B cell (primary cell): ENCODE measurements at regions not wholly inside any gene's neighbourhood (a gene's known extent, or its start where the extent isn't known, plus 50 kb on each side); places are given as distances from the start of the nearest gene placed in this dataset.

Source experiments
- ATAC-seq: fragments of 200-7000 bp; cut with Tn5 transposase; one replicate; pipeline ENCODE4 v1.10.0; 2021; ENCODE audit warnings: low read depth, mild to moderate bottlenecking, moderate number of reproducible peaks, moderate library complexity
- CTCF ChIA-PET: fragments of 350-600 bp; sonication (Branson Sonifier 250); formaldehyde crosslinking; loops from one replicate; lab custom pipeline; 2021; ENCODE audit warnings: antibody characterized with exemption, inconsistent platforms; lab: Charles Lee
- POLR2A ChIA-PET: fragments of 350-600 bp; sonication (Branson Sonifier 250); formaldehyde crosslinking; loops from one replicate; lab custom pipeline; 2021; ENCODE audit warnings: antibody characterized with exemption; lab: Charles Lee
- DNase-seq: peaks from one replicate; pipeline ENCODE4 v3.0.0; 2013
- H2AFZ ChIP-seq: 2 replicates; pipeline ENCODE4 v1.6.1; 2012; ENCODE audit warnings: mild to moderate bottlenecking, low read depth, low read length; ENCODE audit not compliant: insufficient read depth, poor library complexity, severe bottlenecking
- H3K27ac ChIP-seq, 2 donors: 1 replicate in 1 of 2; 2 replicates in 1 of 2; pipeline ENCODE4 v1.5.1; 2012 to 2013; ENCODE audit warnings: low read length in 2 of 2, mild to moderate bottlenecking in 2 of 2, moderate library complexity in 1 of 2
- H3K27me3 ChIP-seq, 4 experiments: fragments of 200-600 bp in 1 of 4; sonication (generic) in 1 of 4; replicated peaks in 1 of 4; 1 replicate in 2 of 4; 2 replicates in 2 of 4; pipeline versions ENCODE4 v1.6.1 to v1.7.0; 2013 to 2016; ENCODE audit warnings: low read length in 3 of 4, mild to moderate bottlenecking in 2 of 4, mixed read lengths in 1 of 4, moderate library complexity in 1 of 4; ENCODE audit not compliant: insufficient read depth in 4 of 4, control insufficient read depth in 3 of 4; ENCODE audit errors: control extremely low read depth in 1 of 4
- H3K36me3 ChIP-seq, 2 experiments: replicated peaks in 1 of 2; 1 replicate in 1 of 2; 2 replicates in 1 of 2; pipeline versions ENCODE4 v1.6.1 to v1.7.1; 2013; ENCODE audit warnings: low read length in 1 of 2; ENCODE audit not compliant: insufficient read depth in 2 of 2, control insufficient read depth in 1 of 2; ENCODE audit errors: control extremely low read depth in 1 of 2, extremely low read depth in 1 of 2
- H3K4me1 ChIP-seq, 2 donors: fragments of 200-600 bp in 1 of 2; sonication (generic) in 1 of 2; 1 replicate in 1 of 2; 2 replicates in 1 of 2; pipeline versions ENCODE4 v1.5.1 to v1.6.1; 2013 to 2017; ENCODE audit warnings: low read length in 2 of 2; ENCODE audit not compliant: control insufficient read depth in 2 of 2, insufficient read depth in 2 of 2
- H3K4me2 ChIP-seq: replicated peaks from 2 replicates; pipeline ENCODE3; 2012; ENCODE audit warnings: mild to moderate bottlenecking, low read depth, low read length; ENCODE audit not compliant: poor library complexity, severe bottlenecking
- H3K4me3 ChIP-seq, 5 experiments: fragments of 200-600 bp in 1 of 5; sonication (generic) in 1 of 5; 1 replicate in 3 of 5; 2 replicates in 2 of 5; pipeline versions ENCODE4 v1.5.1 to v1.7.0; 2011 to 2016; ENCODE audit warnings: low read length in 4 of 5, mild to moderate bottlenecking in 4 of 5, low read depth in 2 of 5, control low read depth in 1 of 5, moderate library complexity in 1 of 5; ENCODE audit not compliant: insufficient read depth in 1 of 5; ENCODE audit errors: control extremely low read depth in 1 of 5, extremely low read depth in 1 of 5
- H3K79me2 ChIP-seq: fragments of 200-600 bp; sonication (generic); one replicate; pipeline ENCODE4 v1.6.0; 2016; ENCODE audit warnings: low read length; ENCODE audit not compliant: control insufficient read depth, insufficient read depth
- H3K9ac ChIP-seq: fragments of 200-600 bp; sonication (generic); 2 replicates; pipeline ENCODE4 v1.6.1; 2017; ENCODE audit warnings: mild to moderate bottlenecking, low read length, moderate library complexity
- H3K9me3 ChIP-seq, 3 donors: one replicate each; pipeline versions ENCODE4 v1.6.1 to v1.7.1; 2013; ENCODE audit warnings: low read length in 2 of 3; ENCODE audit not compliant: control insufficient read depth in 2 of 3, insufficient read depth in 1 of 3; ENCODE audit errors: control extremely low read depth in 1 of 3
- H4K20me1 ChIP-seq: 2 replicates; pipeline ENCODE4 v1.6.0; 2012; ENCODE audit warnings: mild to moderate bottlenecking, low read length; ENCODE audit not compliant: insufficient read depth, control insufficient read depth, poor library complexity, severe bottlenecking
- H3K27ac Mint-ChIP-seq: one replicate; pipeline ENCODE4 v1.8.0; 2021; ENCODE audit warnings: mixed read lengths
- H3K27me3 Mint-ChIP-seq: one replicate; pipeline ENCODE4 v1.8.0; 2021; ENCODE audit warnings: mixed read lengths
- H3K4me1 Mint-ChIP-seq: one replicate; pipeline ENCODE4 v1.8.0; 2021; ENCODE audit warnings: mixed read lengths
- H3K4me3 Mint-ChIP-seq: one replicate; pipeline ENCODE4 v1.8.0; 2021; ENCODE audit warnings: mixed read lengths
- H3K9me3 Mint-ChIP-seq: one replicate; pipeline ENCODE4 v1.8.0; 2022; ENCODE audit warnings: mixed read lengths; ENCODE audit not compliant: insufficient read depth
- EZH2 ChIP-seq: IDR thresholded peaks from 2 replicates; pipeline ENCODE4 v1.6.1; 2012; ENCODE audit warnings: borderline replicate concordance, low read depth, mild to moderate bottlenecking, moderate library complexity, low read length; ENCODE audit not compliant: insufficient read depth, poor library complexity, severe bottlenecking
- WGBS: methylation state at CpG from one replicate; pipeline ENCODE4 v1.1.5; 2013; ENCODE audit warnings: missing lambda C conversion rate; ENCODE audit not compliant: insufficient coverage; 5-methylcytosine and 5-hydroxymethylcytosine counted together
- intact Hi-C: fragments of 100-400 bp; cut with micrococcal nuclease; formaldehyde crosslinking; loops from one replicate; pipeline ENCODE4 v1.10.0; 2022
- TF ChIP-seq, protein P1 (sequence below): fragments of 200-600 bp; IDR thresholded peaks from one replicate; pipeline ENCODE4 v1.8.0; 2022; ENCODE audit warnings: antibody characterized with exemption, mild to moderate bottlenecking

DNA sequence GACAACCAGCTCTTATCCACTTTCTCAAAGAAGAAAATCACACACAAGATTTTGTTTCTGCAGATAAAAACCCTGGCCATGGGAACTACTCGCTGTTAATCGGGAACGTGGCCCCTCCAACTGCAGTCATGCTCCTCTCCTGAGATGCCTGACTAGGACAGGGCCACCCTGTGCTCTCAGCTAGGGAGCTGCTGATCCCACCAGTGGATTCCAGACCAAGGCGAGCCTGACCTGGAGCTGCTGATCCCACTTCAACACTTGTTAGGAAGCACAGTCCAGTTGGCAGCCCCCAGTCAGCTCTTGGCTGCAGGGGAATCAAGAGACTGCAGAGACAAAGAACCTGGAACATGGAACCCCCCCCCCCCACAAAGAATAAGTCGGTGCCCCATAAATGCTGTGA is 474.3 kb upstream of the MGMT start:
- 96% methylated on average over 4 of the region's 5 CpGs for WGBS
- intact Hi-C loops = no loop called here
- ChIA-PET CTCF (no interaction called here), POLR2A (no interaction called here)
- no peaks in the 10 kb centered on the region for H3K27me3 Mint-ChIP-seq
- no peak for DNase-seq
- no peak overlapping the region for H2AFZ ChIP-seq
- no peak for ATAC-seq
- H3K36me3 ChIP-seq = no peaks in the 10 kb centered on the region
- H4K20me1 ChIP-seq = no peaks in the 10 kb centered on the region
- no peaks in the 10 kb centered on the region for H3K4me1 ChIP-seq
- no peaks in the 10 kb centered on the region for H3K4me1 Mint-ChIP-seq
- no peak overlapping the region for H3K4me2 ChIP-seq
- H3K9me3 Mint-ChIP-seq = no peaks in the 10 kb centered on the region
- TF ChIP-seq EZH2 = no peak
- TF ChIP-seq, protein P1, sequence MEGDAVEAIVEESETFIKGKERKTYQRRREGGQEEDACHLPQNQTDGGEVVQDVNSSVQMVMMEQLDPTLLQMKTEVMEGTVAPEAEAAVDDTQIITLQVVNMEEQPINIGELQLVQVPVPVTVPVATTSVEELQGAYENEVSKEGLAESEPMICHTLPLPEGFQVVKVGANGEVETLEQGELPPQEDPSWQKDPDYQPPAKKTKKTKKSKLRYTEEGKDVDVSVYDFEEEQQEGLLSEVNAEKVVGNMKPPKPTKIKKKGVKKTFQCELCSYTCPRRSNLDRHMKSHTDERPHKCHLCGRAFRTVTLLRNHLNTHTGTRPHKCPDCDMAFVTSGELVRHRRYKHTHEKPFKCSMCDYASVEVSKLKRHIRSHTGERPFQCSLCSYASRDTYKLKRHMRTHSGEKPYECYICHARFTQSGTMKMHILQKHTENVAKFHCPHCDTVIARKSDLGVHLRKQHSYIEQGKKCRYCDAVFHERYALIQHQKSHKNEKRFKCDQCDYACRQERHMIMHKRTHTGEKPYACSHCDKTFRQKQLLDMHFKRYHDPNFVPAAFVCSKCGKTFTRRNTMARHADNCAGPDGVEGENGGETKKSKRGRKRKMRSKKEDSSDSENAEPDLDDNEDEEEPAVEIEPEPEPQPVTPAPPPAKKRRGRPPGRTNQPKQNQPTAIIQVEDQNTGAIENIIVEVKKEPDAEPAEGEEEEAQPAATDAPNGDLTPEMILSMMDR = no peak
- no peak overlapping the region for H3K27ac Mint-ChIP-seq
- H3K27ac ChIP-seq = no peak overlapping the region
- H3K9ac ChIP-seq = no peak overlapping the region
- H3K79me2 ChIP-seq = no peaks in the 10 kb centered on the region
- H3K4me3 Mint-ChIP-seq = no peak overlapping the region
- H3K4me3 ChIP-seq = no peak overlapping the region
- peaks cover 0 to 9% (median 0%) of the 10 kb centered on the region in 3 donors for H3K9me3 ChIP-seq
- H3K27me3 ChIP-seq = no peaks in the 10 kb centered on the region

DNA sequence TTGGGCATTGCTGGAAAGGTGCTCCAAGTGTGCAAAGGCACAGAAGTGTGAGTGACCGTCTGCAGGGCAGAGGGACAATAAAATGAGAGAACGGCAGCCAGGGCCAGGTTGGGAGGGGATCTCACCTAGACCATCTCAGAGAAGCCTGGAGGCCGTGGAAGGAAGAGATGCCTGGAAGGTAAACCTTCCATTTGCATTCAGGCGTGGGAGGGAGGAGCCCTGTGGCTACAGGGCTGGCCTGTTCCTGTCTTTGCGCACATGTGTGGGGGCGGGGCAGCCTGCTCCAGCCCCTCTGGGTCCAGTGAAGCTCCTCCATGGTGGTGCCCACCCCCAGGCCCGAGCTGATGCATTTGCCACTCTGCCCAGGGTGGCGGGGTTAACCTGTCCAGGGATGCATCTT is 473.6 kb upstream of the MGMT start:
- 88% methylated on average over 7 of the region's 8 CpGs for WGBS
- H3K79me2 ChIP-seq = no peaks in the 10 kb centered on the region
- no peak overlapping the region for H3K4me2 ChIP-seq
- TF ChIP-seq EZH2 = no peak
- TF ChIP-seq, protein P1 = no peak
- Mint-ChIP-seq H3K4me3 (no peak overlapping the region), H3K9me3 (no peaks in the 10 kb centered on the region), H3K27me3 (no peaks in the 10 kb centered on the region), H3K27ac (no peak overlapping the region), H3K4me1 (no peaks in the 10 kb centered on the region)
- H3K9me3 ChIP-seq = peaks cover 0 to 9% (median 0%) of the 10 kb centered on the region in 3 donors
- ATAC-seq = no peak
- ChIA-PET CTCF (no interaction called here), POLR2A (no interaction called here)
- H3K36me3 ChIP-seq = no peaks in the 10 kb centered on the region
- H4K20me1 ChIP-seq = no peaks in the 10 kb centered on the region
- H3K4me3 ChIP-seq = no peak overlapping the region
- no peak overlapping the region for H3K9ac ChIP-seq
- no peak overlapping the region for H3K27ac ChIP-seq
- intact Hi-C loops = no loop called here
- H2AFZ ChIP-seq = no peak overlapping the region
- no peaks in the 10 kb centered on the region for H3K27me3 ChIP-seq
- DNase-seq = no peak
- H3K4me1 ChIP-seq = no peaks in the 10 kb centered on the region
